ENCODE measurements at regions not wholly inside any gene's neighbourhood (a gene's known extent, or its start where the extent isn't known, plus 50 kb on each side); places are given as distances from the start of the nearest gene placed in this dataset.

- no peak overlapping the region for H3K27ac ChIP-seq (ENCODE audit: low read depth, low read length)
- no peak overlapping the region for H3K27ac Mint-ChIP-seq
- no peak overlapping the region for H3K4me3 Mint-ChIP-seq
- H3K9me3 Mint-ChIP-seq: peaks cover 5% of the 10 kb centered on the region
- no peaks in the 10 kb centered on the region for H3K4me1 ChIP-seq (ENCODE audit: control insufficient read depth, insufficient read depth, low read length)
- H3K36me3 Mint-ChIP-seq (ENCODE audit: low read depth): no peaks in the 10 kb centered on the region
- no peaks in the 10 kb centered on the region for H3K9me3 ChIP-seq (ENCODE audit: control insufficient read depth, low read length)
- H3K4me3 ChIP-seq (ENCODE audit: low read length): no peak overlapping the region
- DNase-seq: no peak
- no peak overlapping the region for H3K9ac ChIP-seq (ENCODE audit: extremely low read depth, low read length, poor library complexity, severe bottlenecking)
- H3K4me1 Mint-ChIP-seq: no peaks in the 10 kb centered on the region
- no peaks in the 10 kb centered on the region for H3K36me3 ChIP-seq (ENCODE audit: control insufficient read depth, insufficient read depth, low read length)
- no peak for TF ChIP-seq CTCF (conservative IDR thresholded peaks at IDR 0.05)
- WGBS, 2 experiments (ENCODE audit: insufficient coverage in 1 of 2, insufficient read length in 1 of 2): 92% methylated on average over 3 of the region's 3 CpGs; no CpG with 5 or more reads in 1 of the 2 experiments
- H3K27me3 Mint-ChIP-seq (ENCODE audit: insufficient read depth): no peaks in the 10 kb centered on the region
- no peaks in the 10 kb centered on the region for H3K27me3 ChIP-seq (ENCODE audit: control insufficient read depth, insufficient read depth, low read length, poor library complexity, severe bottlenecking)
Measured at GRCh38 chr3:159657176-159657575, 331.5 kb upstream of the IL12A start.

DNA sequence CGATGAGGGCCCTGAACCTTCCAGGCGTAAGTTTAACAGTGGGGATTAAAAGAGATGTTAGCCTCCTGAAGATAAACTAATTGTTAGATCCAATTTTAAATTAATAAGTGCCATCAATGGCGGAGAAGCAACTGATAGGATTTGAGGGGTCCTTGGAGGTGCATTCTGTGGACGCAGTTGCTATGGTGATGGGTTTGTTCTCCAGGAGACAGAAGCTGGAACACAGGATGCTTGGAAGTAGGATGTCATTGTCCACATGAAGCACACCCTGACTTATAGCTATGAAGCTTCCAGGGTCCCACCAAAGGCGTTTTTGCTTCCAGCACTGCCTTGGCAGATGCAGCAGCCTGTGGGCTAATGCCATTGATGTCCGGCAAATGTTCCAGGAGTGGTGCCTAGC lies 331.0 kb upstream of the IL12A start:
- H3K27me3 ChIP-seq (ENCODE audit: control insufficient read depth, insufficient read depth, low read length, poor library complexity, severe bottlenecking): no peaks in the 10 kb centered on the region
- H3K27me3 Mint-ChIP-seq (ENCODE audit: insufficient read depth): no peaks in the 10 kb centered on the region
- 91 to 94% methylated on average over 4 to 6 of the region's 6 CpGs for WGBS, 2 experiments (ENCODE audit: insufficient coverage in 1 of 2, insufficient read length in 1 of 2)

GRCh38 chr3:159660326-159660725 lies 328.3 kb upstream of the IL12A start:
- Mint-ChIP-seq H3K27ac (no peak overlapping the region), H3K27me3 (ENCODE audit: insufficient read depth) (no peaks in the 10 kb centered on the region), H3K4me3 (no peak overlapping the region), H3K4me1 (no peaks in the 10 kb centered on the region), H3K36me3 (ENCODE audit: low read depth) (no peaks in the 10 kb centered on the region), H3K9me3 (peaks cover 7% of the 10 kb centered on the region)
- no peak overlapping the region for H3K9ac ChIP-seq (ENCODE audit: extremely low read depth, low read length, poor library complexity, severe bottlenecking)
- no peaks in the 10 kb centered on the region for H3K9me3 ChIP-seq (ENCODE audit: control insufficient read depth, low read length)
- 91 to 96% methylated on average over 2 to 3 of the region's 3 CpGs for WGBS, 2 experiments (ENCODE audit: insufficient coverage in 1 of 2, insufficient read length in 1 of 2)
- no peak overlapping the region for H3K27ac ChIP-seq (ENCODE audit: low read depth, low read length)
- no peak for DNase-seq
- H3K4me3 ChIP-seq (ENCODE audit: low read length): no peak overlapping the region
- no peak for TF ChIP-seq CTCF (conservative IDR thresholded peaks at IDR 0.05)
- H3K36me3 ChIP-seq (ENCODE audit: control insufficient read depth, insufficient read depth, low read length): no peaks in the 10 kb centered on the region
- no peaks in the 10 kb centered on the region for H3K4me1 ChIP-seq (ENCODE audit: control insufficient read depth, insufficient read depth, low read length)
- H3K27me3 ChIP-seq (ENCODE audit: control insufficient read depth, insufficient read depth, low read length, poor library complexity, severe bottlenecking): no peaks in the 10 kb centered on the region

More for the DNA sequence above, 331.0 kb upstream of the IL12A start:
- TF ChIP-seq CTCF (conservative IDR thresholded peaks at IDR 0.05): no peak
- Mint-ChIP-seq H3K4me3 (no peak overlapping the region), H3K36me3 (ENCODE audit: low read depth) (no peaks in the 10 kb centered on the region), H3K27ac (no peak overlapping the region), H3K9me3 (peaks cover 7% of the 10 kb centered on the region), H3K4me1 (no peaks in the 10 kb centered on the region)
- Histone ChIP-seq H3K9ac (ENCODE audit: extremely low read depth, low read length, poor library complexity, severe bottlenecking) (no peak overlapping the region), H3K9me3 (ENCODE audit: control insufficient read depth, low read length) (no peaks in the 10 kb centered on the region), H3K36me3 (ENCODE audit: control insufficient read depth, insufficient read depth, low read length) (no peaks in the 10 kb centered on the region), H3K4me1 (ENCODE audit: control insufficient read depth, insufficient read depth, low read length) (no peaks in the 10 kb centered on the region), H3K4me3 (ENCODE audit: low read length) (no peak overlapping the region), H3K27ac (ENCODE audit: low read depth, low read length) (no peak overlapping the region)
- DNase-seq: no peak

All from endodermal cell (in vitro differentiated cells).